CD14-positive monocyte (primary cell): ENCODE measurements at regions not wholly inside any gene's neighbourhood (a gene's known extent, or its start where the extent isn't known, plus 50 kb on each side); places are given as distances from the start of the nearest gene placed in this dataset.
A peak's percentile ranks its signal among the peaks of the same experiment; 100 is the strongest.

ENCODE experiments used
- DNase-seq, 3 donors: peaks; one replicate each; pipeline ENCODE4 v3.0.0-alpha.2; 2011 to 2022
- H2AFZ ChIP-seq: 2 replicates; pipeline ENCODE4 v1.6.0; 2012; ENCODE audit warnings: mild to moderate bottlenecking, low read depth, low read length, inconsistent platforms; ENCODE audit not compliant: insufficient read depth, poor library complexity, severe bottlenecking
- H3K27ac ChIP-seq, 2 donors: 1 replicate in 1 of 2; 2 replicates in 1 of 2; pipeline ENCODE4 v1.5.1; 2012 to 2013; ENCODE audit warnings: low read length in 2 of 2, control low read depth in 1 of 2, inconsistent platforms in 1 of 2, low read depth in 1 of 2, mild to moderate bottlenecking in 1 of 2
- H3K27me3 ChIP-seq, 2 donors: one replicate each; pipeline versions ENCODE4 v1.6.0 to v1.6.1; 2011 to 2013; ENCODE audit warnings: low read length in 2 of 2; ENCODE audit not compliant: control insufficient read depth in 2 of 2, insufficient read depth in 2 of 2
- H3K36me3 ChIP-seq, 2 donors: replicated peaks in 1 of 2; 1 replicate in 1 of 2; 2 replicates in 1 of 2; pipeline versions ENCODE4 v1.5.1 to v1.6.1; 2012 to 2013; ENCODE audit warnings: low read length in 2 of 2, control low read depth in 1 of 2, inconsistent platforms in 1 of 2, mild to moderate bottlenecking in 1 of 2; ENCODE audit not compliant: insufficient read depth in 2 of 2, control insufficient read depth in 1 of 2
- H3K4me1 ChIP-seq, 2 donors: 1 replicate in 1 of 2; 2 replicates in 1 of 2; pipeline versions ENCODE4 v1.5.1 to v1.6.1; 2012 to 2013; ENCODE audit warnings: low read length in 2 of 2, control low read depth in 1 of 2, inconsistent platforms in 1 of 2, mild to moderate bottlenecking in 1 of 2, moderate library complexity in 1 of 2; ENCODE audit not compliant: insufficient read depth in 2 of 2, control insufficient read depth in 1 of 2
- H3K4me2 ChIP-seq: replicated peaks from 2 replicates; pipeline ENCODE3; 2012; ENCODE audit warnings: low read length, moderate library complexity, mild to moderate bottlenecking; ENCODE audit not compliant: poor library complexity, severe bottlenecking; ENCODE audit errors: extremely low read depth
- H3K4me3 ChIP-seq, 3 experiments: fragments of 200-600 bp in 1 of 3; sonication (generic) in 1 of 3; replicated peaks in 1 of 3; 1 replicate in 2 of 3; 2 replicates in 1 of 3; pipeline ENCODE4 v1.5.1; 2011 to 2013; ENCODE audit warnings: low read length in 3 of 3, mild to moderate bottlenecking in 3 of 3, control low read depth in 2 of 3, low read depth in 2 of 3, inconsistent platforms in 1 of 3, moderate library complexity in 1 of 3
- H3K79me2 ChIP-seq: 2 replicates; pipeline ENCODE4 v1.6.0; 2012; ENCODE audit warnings: mild to moderate bottlenecking, control low read depth, inconsistent platforms, low read length, moderate library complexity; ENCODE audit not compliant: insufficient read depth
- H3K9ac ChIP-seq: 2 replicates; pipeline ENCODE4 v1.6.0; 2017; ENCODE audit warnings: low read length, mild to moderate bottlenecking; ENCODE audit not compliant: insufficient read depth, poor library complexity, severe bottlenecking
- H3K9me3 ChIP-seq, 2 donors: replicated peaks in 1 of 2; 1 replicate in 1 of 2; 2 replicates in 1 of 2; pipeline versions ENCODE4 v1.5.1 to v1.6.1; 2012 to 2013; ENCODE audit warnings: low read length in 2 of 2, control low read depth in 1 of 2; ENCODE audit not compliant: control insufficient read depth in 1 of 2, insufficient read depth in 1 of 2
- H4K20me1 ChIP-seq: 2 replicates; pipeline ENCODE4 v1.6.0; 2012; ENCODE audit warnings: mild to moderate bottlenecking, low read length, control low read depth, moderate library complexity; ENCODE audit not compliant: insufficient read depth
- H3K27ac Mint-ChIP-seq, 7 donors: one replicate each; pipeline ENCODE4 v1.8.0; 2020; ENCODE audit warnings: mild to moderate bottlenecking in 7 of 7, mixed read lengths in 7 of 7, moderate library complexity in 6 of 7, inconsistent platforms in 2 of 7
- H3K27me3 Mint-ChIP-seq, 3 donors: one replicate each; pipeline ENCODE4 v1.8.0; 2021 to 2022; ENCODE audit warnings: low read depth in 3 of 3, mild to moderate bottlenecking in 3 of 3, mixed read lengths in 3 of 3, moderate library complexity in 3 of 3, inconsistent platforms in 1 of 3
- H3K36me3 Mint-ChIP-seq, 2 donors: one replicate each; pipeline ENCODE4 v1.8.0; 2020; ENCODE audit warnings: mixed read lengths in 2 of 2, inconsistent platforms in 1 of 2, mild to moderate bottlenecking in 1 of 2
- H3K4me1 Mint-ChIP-seq: one replicate; pipeline ENCODE4 v1.8.0; 2020; ENCODE audit warnings: mild to moderate bottlenecking, mixed read lengths
- H3K4me3 Mint-ChIP-seq, 2 donors: one replicate each; pipeline ENCODE4 v1.8.0; 2020; ENCODE audit warnings: mild to moderate bottlenecking in 2 of 2, mixed read lengths in 2 of 2, moderate library complexity in 1 of 2
- H3K9me3 Mint-ChIP-seq, 7 donors: one replicate each; pipeline ENCODE4 v1.8.0; 2020 to 2022; ENCODE audit warnings: mixed read lengths in 7 of 7, mild to moderate bottlenecking in 6 of 7, moderate library complexity in 6 of 7, inconsistent platforms in 2 of 7
- CTCF ChIP-seq: fragments of 200-600 bp; IDR thresholded peaks from one replicate; pipeline ENCODE4 v1.8.0; 2022; ENCODE audit warnings: antibody characterized with exemption, mild to moderate bottlenecking
- WGBS: methylation state at CpG from one replicate; pipeline ENCODE4 v1.1.5; 2013; ENCODE audit warnings: missing lambda C conversion rate; ENCODE audit not compliant: insufficient coverage; 5-methylcytosine and 5-hydroxymethylcytosine counted together
- intact Hi-C, 2 donors: fragments of 100-400 bp; cut with micrococcal nuclease; formaldehyde crosslinking; loops; one replicate each; pipeline versions ENCODE4 v1.15.0 to v1.15.1; 2023

GRCh38 chr13:30816736-30817135 is 81.4 kb downstream of the ALOX5AP start:
- intact Hi-C loops = no loop called here
- peak overlapping the region in 3 of 7 donors; percentile 6 to 34 (median 28) for H3K27ac Mint-ChIP-seq
- 31% methylated on average over 6 of the region's 6 CpGs for WGBS

GRCh38 chr13:30818323-30818960 is 83.1 kb downstream of the ALOX5AP start:
- no peaks in the 10 kb centered on the region for H3K79me2 ChIP-seq
- H3K4me1 ChIP-seq = peaks cover 16 to 18% of the 10 kb centered on the region in 2 donors
- H3K4me1 Mint-ChIP-seq = peaks cover 14% of the 10 kb centered on the region
- no peak overlapping the region for H3K27ac Mint-ChIP-seq
- WGBS = 93% methylated on average over 8 of the region's 10 CpGs
- peaks cover 2 to 7% (median 2%) of the 10 kb centered on the region in 3 donors for H3K27me3 Mint-ChIP-seq
- TF ChIP-seq CTCF = no peak
- no peak overlapping the region for H3K9ac ChIP-seq
- H3K4me2 ChIP-seq = no peak overlapping the region
- no peak overlapping the region for H3K4me3 Mint-ChIP-seq
- no peaks in the 10 kb centered on the region for H3K9me3 Mint-ChIP-seq
- no peak for DNase-seq
- no peaks in the 10 kb centered on the region for H3K27me3 ChIP-seq
- no peak overlapping the region for H3K27ac ChIP-seq
- H2AFZ ChIP-seq = no peak overlapping the region
- H4K20me1 ChIP-seq = no peaks in the 10 kb centered on the region
- no peaks in the 10 kb centered on the region for H3K36me3 Mint-ChIP-seq
- intact Hi-C loops = no loop called here
- H3K4me3 ChIP-seq = no peak overlapping the region
- H3K36me3 ChIP-seq = no peaks in the 10 kb centered on the region
- H3K9me3 ChIP-seq = no peaks in the 10 kb centered on the region

More at GRCh38 chr13:30816736-30817135, 81.4 kb downstream of the ALOX5AP start:
- no peak overlapping the region for H3K4me3 ChIP-seq
- TF ChIP-seq CTCF = no peak
- Mint-ChIP-seq H3K9me3 (no peaks in the 10 kb centered on the region), H3K27me3 (peaks cover 0 to 3% (median 2%) of the 10 kb centered on the region in 3 donors), H3K4me1 (peaks cover 14% of the 10 kb centered on the region), H3K36me3 (no peaks in the 10 kb centered on the region), H3K4me3 (peak overlapping the region in 1 of 2 donors; percentile 65)
- H4K20me1 ChIP-seq = no peaks in the 10 kb centered on the region
- no peak overlapping the region for H2AFZ ChIP-seq
- H3K27ac ChIP-seq = no peak overlapping the region
- H3K27me3 ChIP-seq = no peaks in the 10 kb centered on the region
- H3K4me1 ChIP-seq = peaks cover 16 to 18% of the 10 kb centered on the region in 2 donors
- no peak overlapping the region for H3K9ac ChIP-seq
- no peaks in the 10 kb centered on the region for H3K36me3 ChIP-seq
- peak; percentile 33 to 70 (median 42) for DNase-seq
- H3K9me3 ChIP-seq = no peaks in the 10 kb centered on the region
- peak overlapping the region; percentile 24 for H3K4me2 ChIP-seq
- no peaks in the 10 kb centered on the region for H3K79me2 ChIP-seq
